ENCODE measurements at regions not wholly inside any gene's neighbourhood (a gene's known extent, or its start where the extent isn't known, plus 50 kb on each side); places are given as distances from the start of the nearest gene placed in this dataset.

- no peak for TF ChIP-seq REST (IDR thresholded peaks at IDR 0.05)
These were observed 474.9 kb downstream of the EIPR1 start (continued) for GRCh38 chr2:2902547-2903281.

- Histone ChIP-seq H3K4me1 (ENCODE audit: control insufficient read depth in 4 of 4, insufficient read depth in 4 of 4, low read length in 3 of 4) (no peaks in the 10 kb centered on the region), H3K9ac (ENCODE audit: low read depth in 1 of 2, low read length in 2 of 2) (no peak overlapping the region), H3K27ac (ENCODE audit: low read depth in 1 of 2, low read length in 2 of 2) (no peak overlapping the region), H3K36me3 (ENCODE audit: control insufficient read depth in 4 of 4, insufficient read depth in 3 of 4, low read depth in 1 of 4, low read length in 3 of 4) (no peaks in the 10 kb centered on the region), H3K9me3 (ENCODE audit: control insufficient read depth in 4 of 4, low read length in 3 of 4) (no peaks in the 10 kb centered on the region), H3K4me3 (ENCODE audit: low read depth in 1 of 3, low read length in 3 of 3) (no peak overlapping the region), H3K27me3 (ENCODE audit: control insufficient read depth in 4 of 4, insufficient read depth in 4 of 4, low read length in 3 of 4) (no peaks in the 10 kb centered on the region)
- DNase-seq (ENCODE audit: low spot score), result no peak
- TF ChIP-seq REST (IDR thresholded peaks at IDR 0.05), result no peak
- TF ChIP-seq CTCF (IDR thresholded peaks at IDR 0.05; ENCODE audit: low read depth, low read length, missing input control), result no peak
- TF ChIP-seq ZBTB33 (IDR thresholded peaks at IDR 0.05), result no peak
- TF ChIP-seq YY1 (IDR thresholded peaks at IDR 0.05), result no peak
- TF ChIP-seq EGR1 (IDR thresholded peaks at IDR 0.05; ENCODE audit: low read depth in 2 of 2), result no peak
- no peak for TF ChIP-seq HNF4G (IDR thresholded peaks at IDR 0.05)
- TF ChIP-seq ATF3 (IDR thresholded peaks at IDR 0.05), result no peak
- WGBS, result 31% methylated on average over 13 of the region's 13 CpGs
These were observed 476.0 kb downstream of the EIPR1 start for GRCh38 chr2:2901384-2902345.

All from liver (tissue), 8 donors.